SU-DHL-6 (cell line): ENCODE measurements at regions not wholly inside any gene's neighbourhood (a gene's known extent, or its start where the extent isn't known, plus 50 kb on each side); places are given as distances from the start of the nearest gene placed in this dataset.
"Not testable (repeated sequence)": the region's sequence is repeated elsewhere in the genome, so short reads cannot be mapped to it uniquely, and the experiment has no call there.

Experiments used
- H2AFZ ChIP-seq: fragments of 200-600 bp; sonication (generic); 2 replicates; pipeline ENCODE4 v1.6.1; 2014; ENCODE audit warnings: low read depth, mild to moderate bottlenecking, moderate library complexity, mixed read lengths, antibody characterized with exemption, low read length; ENCODE audit not compliant: severe bottlenecking
- H3F3A ChIP-seq: fragments of 200-600 bp; shearing (Covaris generic); 2 replicates; pipeline ENCODE4 v1.6.0; 2016; ENCODE audit warnings: antibody characterized with exemption, mild to moderate bottlenecking; ENCODE audit not compliant: insufficient read depth
- H3K27ac ChIP-seq: fragments of 200-600 bp; sonication (generic); 2 replicates; pipeline ENCODE4 v1.5.1; 2016; ENCODE audit warnings: low read depth, mild to moderate bottlenecking, low read length, moderate library complexity, mixed read lengths
- H3K27me3 ChIP-seq: fragments of 200-600 bp; sonication (generic), shearing (Covaris generic); 2 replicates; pipeline ENCODE4 v1.6.0; 2014; ENCODE audit warnings: mild to moderate bottlenecking, low read length
- H3K36me3 ChIP-seq: fragments of 200-600 bp; sonication (generic); 2 replicates; pipeline ENCODE4 v1.6.1; 2014; ENCODE audit warnings: mild to moderate bottlenecking, low read length, mixed read lengths
- H3K4me2 ChIP-seq: fragments of 300-600, 200-600 bp; shearing (Covaris generic), sonication (generic); 2 replicates; pipeline ENCODE4 v1.6.0; 2014; ENCODE audit warnings: low read length, low read depth, mild to moderate bottlenecking; ENCODE audit not compliant: poor library complexity, severe bottlenecking
- H3K4me3 ChIP-seq: fragments of 200-600 bp; sonication (generic); 2 replicates; pipeline ENCODE4 v1.5.1; 2014; ENCODE audit warnings: antibody characterized with exemption, low read length, mild to moderate bottlenecking, mixed read lengths; ENCODE audit not compliant: insufficient read depth, poor library complexity, severe bottlenecking
- H3K79me2 ChIP-seq: fragments of 200-600 bp; sonication (generic); 2 replicates; pipeline ENCODE4 v1.6.1; 2014; ENCODE audit warnings: mild to moderate bottlenecking, low read length, moderate library complexity; ENCODE audit not compliant: insufficient read depth
- H3K9ac ChIP-seq: fragments of 200-600 bp; sonication (generic); 2 replicates; pipeline ENCODE4 v1.7.0; 2014; ENCODE audit warnings: mild to moderate bottlenecking, low read length
- H3K9me2 ChIP-seq: fragments of 200-600 bp; sonication (generic); replicated peaks from 2 replicates; pipeline ENCODE4 v1.6.1; 2014; ENCODE audit warnings: low read length; ENCODE audit not compliant: insufficient read depth
- H3K9me3 ChIP-seq: fragments of 200-600 bp; sonication (generic); 2 replicates; pipeline ENCODE4 v1.6.1; 2014; ENCODE audit warnings: low read length, mixed read lengths; ENCODE audit not compliant: insufficient read depth
- H4K20me1 ChIP-seq: fragments of 200-600 bp; sonication (generic); 2 replicates; pipeline ENCODE4 v1.6.1; 2014; ENCODE audit warnings: low read depth, mild to moderate bottlenecking, antibody characterized with exemption, low read length, moderate library complexity, mixed read lengths
- EZH2phosphoT487 ChIP-seq: fragments of 200-600 bp; sonication (generic), shearing (Covaris generic); conservative IDR thresholded peaks from 2 replicates; pipeline ENCODE4 v1.6.1; 2018; ENCODE audit warnings: mild to moderate bottlenecking, antibody characterized with exemption, low read length, moderate library complexity, mixed read lengths
- TF ChIP-seq, protein P1 (sequence below): fragments of 200-600 bp; sonication (generic); IDR thresholded peaks from one replicate; pipeline ENCODE4 v1.5.1; 2017; ENCODE audit warnings: antibody characterized with exemption, mild to moderate bottlenecking, low read length, moderate library complexity; ENCODE audit not compliant: insufficient read depth, poor library complexity, severe bottlenecking

DNA sequence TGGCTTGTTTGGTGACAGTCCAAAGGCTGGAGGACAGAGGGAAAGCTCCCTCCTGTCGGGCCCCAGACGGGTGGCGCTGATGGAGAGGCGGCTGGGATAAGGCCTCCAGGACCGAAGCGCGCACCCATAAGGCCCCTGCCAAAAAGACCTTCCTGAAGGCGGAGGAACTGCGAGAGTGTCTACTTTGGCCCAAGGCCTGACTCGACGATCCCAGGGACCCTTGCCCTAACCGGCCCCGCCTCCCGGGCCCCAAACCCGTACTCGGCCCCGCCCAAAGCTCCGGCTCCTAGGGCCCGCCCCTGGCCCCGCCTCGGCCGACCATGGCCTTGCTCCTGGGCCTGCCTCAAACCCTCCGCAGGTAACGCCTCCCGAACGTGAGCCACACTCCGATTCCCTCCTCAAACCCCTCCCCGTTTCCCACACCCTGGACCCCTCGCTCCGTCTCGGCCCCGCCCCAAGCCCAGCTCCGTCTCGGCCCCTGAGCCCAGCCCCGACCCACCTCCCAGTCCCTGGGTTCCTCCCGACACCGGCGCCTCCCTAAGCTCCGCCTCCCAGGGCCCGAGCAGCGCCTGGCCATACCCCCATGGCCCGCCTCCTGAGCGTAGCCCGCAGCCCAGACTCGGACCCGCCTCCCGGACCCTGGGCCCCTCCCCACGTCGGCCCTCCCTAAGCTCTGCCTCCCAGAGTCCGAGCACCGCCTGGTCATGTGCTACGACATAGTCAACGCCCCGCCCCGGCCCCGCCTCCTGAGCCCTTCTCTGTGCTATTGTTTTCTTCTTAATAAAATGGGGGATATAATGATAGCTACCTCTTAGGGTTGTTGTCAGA lies 90.0 kb upstream of the DRD5 start:
- no peak overlapping the region for H2AFZ ChIP-seq

GRCh38 chr4:9692791-9693491 lies 88.5 kb upstream of the DRD5 start:
- not testable (repeated sequence) for H3K4me3 ChIP-seq, H3K27ac ChIP-seq, H3K36me3 ChIP-seq, H2AFZ ChIP-seq, H4K20me1 ChIP-seq, H3K27me3 ChIP-seq, H3K4me2 ChIP-seq, H3K9ac ChIP-seq, H3F3A ChIP-seq, H3K9me3 ChIP-seq, H3K79me2 ChIP-seq, H3K9me2 ChIP-seq

More for the DNA sequence above, 90.0 kb upstream of the DRD5 start:
- H3K4me2 ChIP-seq, result no peak overlapping the region
- H3K9me2 ChIP-seq, result no peaks in the 10 kb centered on the region
- H3K9ac ChIP-seq, result no peak overlapping the region
- H3K4me3 ChIP-seq, result no peak overlapping the region
- no peaks in the 10 kb centered on the region for H4K20me1 ChIP-seq
- no peaks in the 10 kb centered on the region for H3K36me3 ChIP-seq
- H3K9me3 ChIP-seq, result no peaks in the 10 kb centered on the region
- no peaks in the 10 kb centered on the region for H3F3A ChIP-seq
- H3K79me2 ChIP-seq, result no peaks in the 10 kb centered on the region
- H3K27me3 ChIP-seq, result no peaks in the 10 kb centered on the region
- no peak overlapping the region for H3K27ac ChIP-seq
- TF ChIP-seq, protein P1, sequence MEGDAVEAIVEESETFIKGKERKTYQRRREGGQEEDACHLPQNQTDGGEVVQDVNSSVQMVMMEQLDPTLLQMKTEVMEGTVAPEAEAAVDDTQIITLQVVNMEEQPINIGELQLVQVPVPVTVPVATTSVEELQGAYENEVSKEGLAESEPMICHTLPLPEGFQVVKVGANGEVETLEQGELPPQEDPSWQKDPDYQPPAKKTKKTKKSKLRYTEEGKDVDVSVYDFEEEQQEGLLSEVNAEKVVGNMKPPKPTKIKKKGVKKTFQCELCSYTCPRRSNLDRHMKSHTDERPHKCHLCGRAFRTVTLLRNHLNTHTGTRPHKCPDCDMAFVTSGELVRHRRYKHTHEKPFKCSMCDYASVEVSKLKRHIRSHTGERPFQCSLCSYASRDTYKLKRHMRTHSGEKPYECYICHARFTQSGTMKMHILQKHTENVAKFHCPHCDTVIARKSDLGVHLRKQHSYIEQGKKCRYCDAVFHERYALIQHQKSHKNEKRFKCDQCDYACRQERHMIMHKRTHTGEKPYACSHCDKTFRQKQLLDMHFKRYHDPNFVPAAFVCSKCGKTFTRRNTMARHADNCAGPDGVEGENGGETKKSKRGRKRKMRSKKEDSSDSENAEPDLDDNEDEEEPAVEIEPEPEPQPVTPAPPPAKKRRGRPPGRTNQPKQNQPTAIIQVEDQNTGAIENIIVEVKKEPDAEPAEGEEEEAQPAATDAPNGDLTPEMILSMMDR, result no peak
- no peak for TF ChIP-seq EZH2phosphoT487

GRCh38 chr4:9694403-9694802 lies 87.0 kb upstream of the DRD5 start:
- H3F3A ChIP-seq, H3K27ac ChIP-seq, H3K9ac ChIP-seq, H3K27me3 ChIP-seq, H3K9me3 ChIP-seq, H2AFZ ChIP-seq, H3K9me2 ChIP-seq, H3K4me3 ChIP-seq, H3K79me2 ChIP-seq, H4K20me1 ChIP-seq, H3K36me3 ChIP-seq, H3K4me2 ChIP-seq: not testable (repeated sequence)

- H4K20me1 ChIP-seq, H3K79me2 ChIP-seq, H3F3A ChIP-seq, H3K36me3 ChIP-seq, H3K9me3 ChIP-seq, H3K9ac ChIP-seq, H2AFZ ChIP-seq, H3K27me3 ChIP-seq, H3K9me2 ChIP-seq, H3K27ac ChIP-seq, H3K4me2 ChIP-seq, H3K4me3 ChIP-seq: not testable (repeated sequence)
Measured at GRCh38 chr4:9695994-9696393, 85.4 kb upstream of the DRD5 start.

DNA sequence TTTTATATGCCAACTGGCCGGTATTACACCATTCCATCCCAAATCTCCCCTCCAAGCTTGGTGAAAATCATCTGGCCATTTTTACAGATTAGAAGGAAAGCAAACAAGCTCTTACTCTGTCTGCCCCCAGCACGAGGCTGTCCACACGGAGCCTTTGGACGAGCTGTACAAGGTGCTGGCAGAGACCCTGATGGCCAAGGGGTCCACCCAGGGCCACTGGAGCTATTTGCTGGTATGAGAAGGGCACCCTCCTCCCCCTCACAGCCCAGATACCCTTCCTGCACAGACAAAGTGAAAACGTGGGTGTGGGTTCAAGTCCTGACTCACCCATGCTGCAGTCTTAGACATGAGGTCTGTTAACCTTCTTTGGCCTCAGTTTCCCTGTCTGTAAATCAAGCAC lies 84.9 kb upstream of the DRD5 start:
- not testable (repeated sequence) for H4K20me1 ChIP-seq, H3K9me3 ChIP-seq, H3K79me2 ChIP-seq, H2AFZ ChIP-seq, H3K36me3 ChIP-seq, H3K27ac ChIP-seq, H3K27me3 ChIP-seq, H3K4me3 ChIP-seq, H3K4me2 ChIP-seq, H3K9me2 ChIP-seq, H3K9ac ChIP-seq, H3F3A ChIP-seq

- H3K9me2 ChIP-seq, H4K20me1 ChIP-seq, H3K4me2 ChIP-seq, H3K27ac ChIP-seq, H2AFZ ChIP-seq, H3K36me3 ChIP-seq, H3K79me2 ChIP-seq, H3K9ac ChIP-seq, H3K9me3 ChIP-seq, H3K27me3 ChIP-seq, H3K4me3 ChIP-seq, H3F3A ChIP-seq: not testable (repeated sequence)
Measured at GRCh38 chr4:9702019-9702418, 79.4 kb upstream of the DRD5 start.

DNA sequence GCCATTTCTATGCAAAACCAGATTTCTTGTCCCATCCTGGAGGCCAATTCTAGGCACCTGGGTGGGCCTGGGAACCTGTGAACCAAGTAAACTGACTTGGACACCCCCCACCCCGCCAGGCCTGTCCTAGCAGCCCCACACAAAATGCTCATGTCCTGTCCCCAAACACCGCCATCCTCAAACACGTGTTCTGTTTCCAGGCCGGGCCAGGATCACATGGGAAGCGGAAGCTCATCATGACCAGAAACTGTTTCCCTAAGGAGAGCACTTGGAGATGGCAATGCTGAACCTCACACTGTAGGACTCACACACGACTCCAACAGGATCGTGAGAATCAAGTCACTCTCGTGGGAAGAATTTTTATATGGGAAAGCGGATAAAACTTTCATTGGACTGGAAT lies 78.7 kb upstream of the DRD5 start:
- not testable (repeated sequence) for H3K27me3 ChIP-seq, H3K9ac ChIP-seq, H3F3A ChIP-seq, H3K27ac ChIP-seq, H3K36me3 ChIP-seq, H3K9me2 ChIP-seq, H3K79me2 ChIP-seq, H3K4me2 ChIP-seq, H2AFZ ChIP-seq, H4K20me1 ChIP-seq, H3K4me3 ChIP-seq, H3K9me3 ChIP-seq
